WTC11 (cell line): ENCODE measurements at regions not wholly inside any gene's neighbourhood (a gene's known extent, or its start where the extent isn't known, plus 50 kb on each side); places are given as distances from the start of the nearest gene placed in this dataset.

Experiments
- ATAC-seq: fragments of 200-7000 bp; cut with Tn5 transposase; 2 replicates; pipeline ENCODE4 v1.10.0; 2021; ENCODE audit warnings: mild to moderate bottlenecking, moderate library complexity
- CTCF ChIA-PET: fragments of 300-600 bp; sonication (Branson Sonifier 250); formaldehyde crosslinking; loops from one replicate; lab custom pipeline; 2021; ENCODE audit warnings: antibody characterized with exemption; lab: Charles Lee
- POLR2A ChIA-PET: fragments of 350-600 bp; sonication (Branson Sonifier 250); formaldehyde crosslinking; loops from one replicate; lab custom pipeline; 2021; ENCODE audit warnings: antibody characterized with exemption; lab: Charles Lee
- DNase-seq: peaks from one replicate; pipeline ENCODE4 v3.0.0; 2021; ENCODE audit warnings: low spot score
- H3K27ac Mint-ChIP-seq: 2 replicates; pipeline ENCODE4 v1.8.0; 2021; ENCODE audit warnings: mixed read lengths
- H3K27me3 Mint-ChIP-seq: 2 replicates; pipeline ENCODE4 v1.8.0; 2021; ENCODE audit warnings: low read depth, mild to moderate bottlenecking, moderate library complexity, mixed read lengths
- H3K36me3 Mint-ChIP-seq: 2 replicates; pipeline ENCODE4 v1.8.0; 2021; ENCODE audit warnings: mixed read lengths
- H3K4me1 Mint-ChIP-seq: 2 replicates; pipeline ENCODE4 v1.8.0; 2022; ENCODE audit warnings: mixed read lengths
- H3K4me3 Mint-ChIP-seq: 2 replicates; pipeline ENCODE4 v1.8.0; 2021; ENCODE audit warnings: mild to moderate bottlenecking, moderate library complexity, mixed read lengths
- H3K9me3 Mint-ChIP-seq: 2 replicates; pipeline ENCODE4 v1.8.0; 2021; ENCODE audit warnings: mixed read lengths
- CREB1 ChIP-seq: sonication (generic); formaldehyde crosslinking; IDR thresholded peaks from 2 replicates; pipeline ENCODE4 v1.8.0; 2023; ENCODE audit warnings: mild to moderate bottlenecking, missing genetic modification reagents
- KAT7 ChIP-seq: sonication (generic); formaldehyde crosslinking; IDR thresholded peaks from 2 replicates; pipeline ENCODE4 v1.8.1; 2023; ENCODE audit warnings: missing genetic modification reagents, mild to moderate bottlenecking, borderline replicate concordance
- MXD4 ChIP-seq: fragments of 250-450 bp; sonication (Bioruptor Pico); IDR thresholded peaks from 2 replicates; pipeline ENCODE4 v1.8.0; 2021; ENCODE audit warnings: mild to moderate bottlenecking, moderate library complexity, borderline replicate concordance
- SOX15 ChIP-seq: fragments of 250-450 bp; sonication (Bioruptor Pico); IDR thresholded peaks from 2 replicates; pipeline ENCODE4 v1.9.0; 2021; ENCODE audit warnings: mild to moderate bottlenecking
- TCF7 ChIP-seq: sonication (generic); formaldehyde crosslinking; IDR thresholded peaks from 2 replicates; pipeline ENCODE4 v1.8.0; 2022; ENCODE audit warnings: mild to moderate bottlenecking, low read depth, missing genetic modification reagents, moderate library complexity
- TEAD1 ChIP-seq: sonication (generic); formaldehyde crosslinking; IDR thresholded peaks from 2 replicates; pipeline ENCODE4 v1.8.0; 2022; ENCODE audit warnings: mild to moderate bottlenecking, missing genetic modification reagents
- TEAD4 ChIP-seq: sonication (generic); formaldehyde crosslinking; IDR thresholded peaks from 2 replicates; pipeline ENCODE4 v1.8.0; 2022; ENCODE audit warnings: mild to moderate bottlenecking, missing genetic modification reagents
- TP53 ChIP-seq: sonication (generic); formaldehyde crosslinking; IDR thresholded peaks from 2 replicates; pipeline ENCODE4 v1.8.1; 2023; ENCODE audit warnings: mild to moderate bottlenecking, missing genetic modification reagents
- ZBTB21 ChIP-seq: sonication (generic); formaldehyde crosslinking; IDR thresholded peaks from 2 replicates; pipeline ENCODE4 v1.8.1; 2023; ENCODE audit warnings: mild to moderate bottlenecking, missing genetic modification reagents, borderline replicate concordance
- ZNF138 ChIP-seq: sonication (generic); formaldehyde crosslinking; conservative IDR thresholded peaks from 2 replicates; pipeline ENCODE4 v1.8.1; 2022; ENCODE audit warnings: mild to moderate bottlenecking, moderate library complexity, missing genetic modification reagents
- ZNF396 ChIP-seq: fragments of 250-450 bp; sonication (Bioruptor Pico); IDR thresholded peaks from 2 replicates; pipeline ENCODE4 v1.8.0; 2021; ENCODE audit warnings: mild to moderate bottlenecking, moderate library complexity, borderline replicate concordance
- ZNF423 ChIP-seq: fragments of 250-450 bp; sonication (Bioruptor Pico); IDR thresholded peaks from 2 replicates; pipeline ENCODE4 v2.1.2; 2022; ENCODE audit warnings: mild to moderate bottlenecking, moderate library complexity
- TF ChIP-seq, protein P1 (sequence below): sonication (generic); formaldehyde crosslinking; IDR thresholded peaks from 2 replicates; pipeline ENCODE4 v1.8.0; 2022; ENCODE audit warnings: mild to moderate bottlenecking, missing genetic modification reagents
- TF ChIP-seq, protein P2 (sequence below): sonication (generic); formaldehyde crosslinking; IDR thresholded peaks from 2 replicates; pipeline ENCODE4 v1.8.0; 2023; ENCODE audit warnings: mild to moderate bottlenecking, missing genetic modification reagents
- TF ChIP-seq, protein P3 (sequence below): sonication (generic); formaldehyde crosslinking; IDR thresholded peaks from 2 replicates; pipeline ENCODE4 v1.8.1; 2022; ENCODE audit warnings: mild to moderate bottlenecking, moderate library complexity, missing genetic modification reagents
- TF ChIP-seq, protein P4 (sequence below): fragments of 250-450 bp; sonication (Bioruptor Pico); conservative IDR thresholded peaks from 2 replicates; pipeline ENCODE4 v1.9.0; 2021; ENCODE audit warnings: mild to moderate bottlenecking
- TF ChIP-seq, protein P5 (sequence below): fragments of 250-450 bp; sonication (Bioruptor Pico); IDR thresholded peaks from 2 replicates; pipeline ENCODE4 v1.9.0; 2021; ENCODE audit warnings: mild to moderate bottlenecking
- TF ChIP-seq, protein P6 (sequence below): fragments of 250-450 bp; sonication (Bioruptor Pico); IDR thresholded peaks from 2 replicates; pipeline ENCODE4 v1.9.0; 2021; ENCODE audit warnings: mild to moderate bottlenecking
- TF ChIP-seq, protein P7 (sequence below): sonication (generic); formaldehyde crosslinking; IDR thresholded peaks from 2 replicates; pipeline ENCODE4 v1.8.0; 2022; ENCODE audit warnings: mild to moderate bottlenecking, missing genetic modification reagents

DNA sequence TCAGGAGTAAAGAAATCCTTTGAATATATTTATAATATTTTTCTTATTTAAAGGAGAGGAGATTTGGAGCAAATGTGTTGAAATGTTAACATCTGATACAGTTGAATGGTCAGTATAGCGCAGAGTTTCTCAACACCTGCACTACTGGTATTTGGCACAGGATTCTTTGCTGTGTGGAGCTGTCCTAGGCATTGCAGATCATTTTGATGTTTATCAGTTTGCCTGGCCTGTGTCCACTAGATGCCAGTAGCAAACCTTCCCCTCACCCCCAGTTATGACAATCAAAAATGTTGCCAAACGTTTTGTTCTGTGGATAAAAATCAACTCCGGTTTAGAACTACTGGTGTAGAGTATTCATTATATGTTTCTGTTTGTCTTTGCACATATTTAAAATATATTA, 765.3 kb upstream of the SLIT2 start:
- Mint-ChIP-seq H3K36me3 (no peaks in the 10 kb centered on the region), H3K4me1 (no peaks in the 10 kb centered on the region), H3K9me3 (no peaks in the 10 kb centered on the region), H3K27me3 (no peaks in the 10 kb centered on the region; the same call in 1 of the 2 replicates), H3K4me3 (no peak overlapping the region), H3K27ac (no peak overlapping the region)
- no peak for DNase-seq
- CTCF ChIA-PET: no interaction called here
- POLR2A ChIA-PET: no interaction called here
- no peak for ATAC-seq
- no peak for TF ChIP-seq TP53 (CRISPR knock-in tag)
- TF ChIP-seq, protein P1, sequence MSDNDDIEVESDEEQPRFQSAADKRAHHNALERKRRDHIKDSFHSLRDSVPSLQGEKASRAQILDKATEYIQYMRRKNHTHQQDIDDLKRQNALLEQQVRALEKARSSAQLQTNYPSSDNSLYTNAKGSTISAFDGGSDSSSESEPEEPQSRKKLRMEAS (CRISPR knock-in tag): no peak
- TF ChIP-seq TEAD4 (CRISPR knock-in tag): no peak
- TF ChIP-seq, protein P2, sequence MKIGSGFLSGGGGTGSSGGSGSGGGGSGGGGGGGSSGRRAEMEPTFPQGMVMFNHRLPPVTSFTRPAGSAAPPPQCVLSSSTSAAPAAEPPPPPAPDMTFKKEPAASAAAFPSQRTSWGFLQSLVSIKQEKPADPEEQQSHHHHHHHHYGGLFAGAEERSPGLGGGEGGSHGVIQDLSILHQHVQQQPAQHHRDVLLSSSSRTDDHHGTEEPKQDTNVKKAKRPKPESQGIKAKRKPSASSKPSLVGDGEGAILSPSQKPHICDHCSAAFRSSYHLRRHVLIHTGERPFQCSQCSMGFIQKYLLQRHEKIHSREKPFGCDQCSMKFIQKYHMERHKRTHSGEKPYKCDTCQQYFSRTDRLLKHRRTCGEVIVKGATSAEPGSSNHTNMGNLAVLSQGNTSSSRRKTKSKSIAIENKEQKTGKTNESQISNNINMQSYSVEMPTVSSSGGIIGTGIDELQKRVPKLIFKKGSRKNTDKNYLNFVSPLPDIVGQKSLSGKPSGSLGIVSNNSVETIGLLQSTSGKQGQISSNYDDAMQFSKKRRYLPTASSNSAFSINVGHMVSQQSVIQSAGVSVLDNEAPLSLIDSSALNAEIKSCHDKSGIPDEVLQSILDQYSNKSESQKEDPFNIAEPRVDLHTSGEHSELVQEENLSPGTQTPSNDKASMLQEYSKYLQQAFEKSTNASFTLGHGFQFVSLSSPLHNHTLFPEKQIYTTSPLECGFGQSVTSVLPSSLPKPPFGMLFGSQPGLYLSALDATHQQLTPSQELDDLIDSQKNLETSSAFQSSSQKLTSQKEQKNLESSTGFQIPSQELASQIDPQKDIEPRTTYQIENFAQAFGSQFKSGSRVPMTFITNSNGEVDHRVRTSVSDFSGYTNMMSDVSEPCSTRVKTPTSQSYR (CRISPR knock-in tag): no peak
- no peak for TF ChIP-seq CREB1 (CRISPR knock-in tag)
- no peak for TF ChIP-seq KAT7
- TF ChIP-seq, protein P3, sequence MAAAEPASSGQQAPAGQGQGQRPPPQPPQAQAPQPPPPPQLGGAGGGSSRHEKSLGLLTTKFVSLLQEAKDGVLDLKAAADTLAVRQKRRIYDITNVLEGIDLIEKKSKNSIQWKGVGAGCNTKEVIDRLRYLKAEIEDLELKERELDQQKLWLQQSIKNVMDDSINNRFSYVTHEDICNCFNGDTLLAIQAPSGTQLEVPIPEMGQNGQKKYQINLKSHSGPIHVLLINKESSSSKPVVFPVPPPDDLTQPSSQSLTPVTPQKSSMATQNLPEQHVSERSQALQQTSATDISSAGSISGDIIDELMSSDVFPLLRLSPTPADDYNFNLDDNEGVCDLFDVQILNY (CRISPR knock-in tag): no peak
- no peak for TF ChIP-seq TCF7
- TF ChIP-seq, protein P4, sequence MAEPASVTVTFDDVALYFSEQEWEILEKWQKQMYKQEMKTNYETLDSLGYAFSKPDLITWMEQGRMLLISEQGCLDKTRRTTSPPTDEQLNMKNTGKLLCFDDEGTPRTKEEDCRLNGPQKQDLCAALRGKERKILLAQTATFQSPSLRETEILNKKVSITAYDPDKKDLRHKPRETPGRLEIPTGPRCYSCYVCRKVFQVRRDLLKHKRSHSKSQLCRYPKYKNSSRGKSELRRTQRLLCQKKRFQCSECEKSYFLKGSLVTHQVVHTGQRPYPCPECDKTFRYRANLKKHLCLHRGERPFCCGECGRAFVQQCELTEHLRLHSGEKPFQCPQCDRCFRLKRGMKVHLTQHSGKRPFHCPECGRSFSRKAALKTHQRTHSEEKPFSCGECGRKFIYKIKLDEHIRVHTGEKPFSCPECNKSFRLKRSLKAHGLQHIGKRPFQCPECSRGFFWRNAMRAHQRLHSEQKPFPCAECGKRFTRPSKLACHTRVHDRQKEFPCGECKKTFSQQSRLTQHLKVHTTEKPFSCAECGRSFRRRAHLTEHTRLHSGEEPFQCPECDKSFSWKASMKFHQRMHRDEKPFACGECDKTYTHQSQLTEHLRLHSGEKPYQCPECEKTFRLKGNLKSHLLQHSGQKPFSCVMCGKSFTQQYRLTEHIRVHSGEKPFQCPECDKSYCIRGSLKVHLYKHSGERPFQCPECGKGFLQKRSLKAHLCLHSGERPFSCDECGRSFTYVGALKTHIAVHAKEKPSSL (CRISPR knock-in tag): no peak
- TF ChIP-seq ZNF423 (CRISPR knock-in tag): no peak
- TF ChIP-seq ZNF138: no peak
- TF ChIP-seq, protein P5, sequence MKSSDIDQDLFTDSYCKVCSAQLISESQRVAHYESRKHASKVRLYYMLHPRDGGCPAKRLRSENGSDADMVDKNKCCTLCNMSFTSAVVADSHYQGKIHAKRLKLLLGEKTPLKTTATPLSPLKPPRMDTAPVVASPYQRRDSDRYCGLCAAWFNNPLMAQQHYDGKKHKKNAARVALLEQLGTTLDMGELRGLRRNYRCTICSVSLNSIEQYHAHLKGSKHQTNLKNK: no peak
- TF ChIP-seq, protein P6, sequence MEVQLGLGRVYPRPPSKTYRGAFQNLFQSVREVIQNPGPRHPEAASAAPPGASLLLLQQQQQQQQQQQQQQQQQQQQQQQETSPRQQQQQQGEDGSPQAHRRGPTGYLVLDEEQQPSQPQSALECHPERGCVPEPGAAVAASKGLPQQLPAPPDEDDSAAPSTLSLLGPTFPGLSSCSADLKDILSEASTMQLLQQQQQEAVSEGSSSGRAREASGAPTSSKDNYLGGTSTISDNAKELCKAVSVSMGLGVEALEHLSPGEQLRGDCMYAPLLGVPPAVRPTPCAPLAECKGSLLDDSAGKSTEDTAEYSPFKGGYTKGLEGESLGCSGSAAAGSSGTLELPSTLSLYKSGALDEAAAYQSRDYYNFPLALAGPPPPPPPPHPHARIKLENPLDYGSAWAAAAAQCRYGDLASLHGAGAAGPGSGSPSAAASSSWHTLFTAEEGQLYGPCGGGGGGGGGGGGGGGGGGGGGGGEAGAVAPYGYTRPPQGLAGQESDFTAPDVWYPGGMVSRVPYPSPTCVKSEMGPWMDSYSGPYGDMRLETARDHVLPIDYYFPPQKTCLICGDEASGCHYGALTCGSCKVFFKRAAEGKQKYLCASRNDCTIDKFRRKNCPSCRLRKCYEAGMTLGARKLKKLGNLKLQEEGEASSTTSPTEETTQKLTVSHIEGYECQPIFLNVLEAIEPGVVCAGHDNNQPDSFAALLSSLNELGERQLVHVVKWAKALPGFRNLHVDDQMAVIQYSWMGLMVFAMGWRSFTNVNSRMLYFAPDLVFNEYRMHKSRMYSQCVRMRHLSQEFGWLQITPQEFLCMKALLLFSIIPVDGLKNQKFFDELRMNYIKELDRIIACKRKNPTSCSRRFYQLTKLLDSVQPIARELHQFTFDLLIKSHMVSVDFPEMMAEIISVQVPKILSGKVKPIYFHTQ (CRISPR knock-in tag): no peak
- no peak for TF ChIP-seq TEAD1 (CRISPR knock-in tag)
- TF ChIP-seq ZBTB21 (CRISPR knock-in tag): no peak
- TF ChIP-seq, protein P7, sequence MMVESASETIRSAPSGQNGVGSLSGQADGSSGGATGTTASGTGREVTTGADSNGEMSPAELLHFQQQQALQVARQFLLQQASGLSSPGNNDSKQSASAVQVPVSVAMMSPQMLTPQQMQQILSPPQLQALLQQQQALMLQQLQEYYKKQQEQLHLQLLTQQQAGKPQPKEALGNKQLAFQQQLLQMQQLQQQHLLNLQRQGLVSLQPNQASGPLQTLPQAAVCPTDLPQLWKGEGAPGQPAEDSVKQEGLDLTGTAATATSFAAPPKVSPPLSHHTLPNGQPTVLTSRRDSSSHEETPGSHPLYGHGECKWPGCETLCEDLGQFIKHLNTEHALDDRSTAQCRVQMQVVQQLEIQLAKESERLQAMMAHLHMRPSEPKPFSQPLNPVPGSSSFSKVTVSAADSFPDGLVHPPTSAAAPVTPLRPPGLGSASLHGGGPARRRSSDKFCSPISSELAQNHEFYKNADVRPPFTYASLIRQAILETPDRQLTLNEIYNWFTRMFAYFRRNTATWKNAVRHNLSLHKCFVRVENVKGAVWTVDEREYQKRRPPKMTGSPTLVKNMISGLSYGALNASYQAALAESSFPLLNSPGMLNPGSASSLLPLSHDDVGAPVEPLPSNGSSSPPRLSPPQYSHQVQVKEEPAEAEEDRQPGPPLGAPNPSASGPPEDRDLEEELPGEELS (CRISPR knock-in tag): no peak
- TF ChIP-seq SOX15 (CRISPR knock-in tag): no peak
- no peak for TF ChIP-seq ZNF396 (CRISPR knock-in tag)
- TF ChIP-seq MXD4: no peak
